IMR-90 (cell line): ENCODE measurements at regions not wholly inside any gene's neighbourhood (a gene's known extent, or its start where the extent isn't known, plus 50 kb on each side); places are given as distances from the start of the nearest gene placed in this dataset.
A peak's percentile ranks its signal among the peaks of the same experiment; 100 is the strongest.

Experiments
- ATAC-seq: fragments of 200-7000 bp; cut with Tn5 transposase; 2 replicates; pipeline ENCODE4 v1.9.1; 2020; ENCODE audit warnings: low read depth, mild to moderate bottlenecking, moderate library complexity
- BruUV-seq: library from RNA; stranded (reverse); fragments of 400-500 nt; replicated peaks from 2 replicates; lab custom pipeline; 2021; lab: Mats Ljungman, UMichigan
- CTCF ChIA-PET: fragments of 300-600 bp; formaldehyde crosslinking; extraction: SDS; loops from one replicate; lab custom pipeline; 2021; ENCODE audit warnings: antibody characterized with exemption; lab: Yijun Ruan, JAX
- POLR2A ChIA-PET: fragments of 300-600 bp; sonication (Branson Sonifier 250); formaldehyde crosslinking; loops from one replicate; lab custom pipeline; 2022; ENCODE audit warnings: antibody characterized with exemption; ENCODE audit not compliant: unreplicated experiment; lab: Charles Lee
- DNase-seq: peaks from one replicate; pipeline ENCODE4 v3.0.0; 2013
- H2AFZ ChIP-seq: replicated peaks from 2 replicates; pipeline ENCODE3; 2013; ENCODE audit warnings: low read length, mild to moderate bottlenecking; ENCODE audit not compliant: poor library complexity
- H2AK5ac ChIP-seq: 2 replicates; pipeline ENCODE4 v1.6.1; 2013; ENCODE audit warnings: low read depth, low read length, inconsistent platforms
- H2AK9ac ChIP-seq: replicated peaks from 2 replicates; pipeline ENCODE3; 2013; ENCODE audit warnings: mild to moderate bottlenecking, low read depth, low read length, moderate library complexity; ENCODE audit not compliant: poor library complexity
- H2BK120ac ChIP-seq: 2 replicates; pipeline ENCODE4 v1.6.1; 2013; ENCODE audit warnings: low read depth, low read length, inconsistent platforms
- H2BK15ac ChIP-seq: 3 replicates; pipeline ENCODE4 v1.6.1; 2013; ENCODE audit warnings: low read depth, low read length, inconsistent platforms
- H2BK20ac ChIP-seq: 2 replicates; pipeline ENCODE4 v1.6.1; 2013; ENCODE audit warnings: low read depth, mild to moderate bottlenecking, inconsistent platforms, low read length, moderate library complexity
- H2BK5ac ChIP-seq: 2 replicates; pipeline ENCODE4 v1.6.1; 2013; ENCODE audit warnings: mild to moderate bottlenecking, low read depth, low read length, inconsistent platforms; ENCODE audit not compliant: poor library complexity, severe bottlenecking
- H3K14ac ChIP-seq: replicated peaks from 2 replicates; pipeline ENCODE4 v1.6.1; 2013; ENCODE audit warnings: low read depth, low read length, inconsistent platforms
- H3K18ac ChIP-seq: 2 replicates; pipeline ENCODE4 v1.6.1; 2013; ENCODE audit warnings: low read depth, low read length, control low read depth
- H3K23ac ChIP-seq: 2 replicates; pipeline ENCODE4 v1.6.1; 2013; ENCODE audit warnings: low read depth, low read length, inconsistent platforms
- H3K27ac ChIP-seq: 2 replicates; pipeline ENCODE4 v1.5.1; 2013; ENCODE audit warnings: mild to moderate bottlenecking, control low read depth, low read length; ENCODE audit not compliant: insufficient read depth
- H3K27me3 ChIP-seq: 2 replicates; pipeline ENCODE4 v1.6.1; 2013; ENCODE audit warnings: low read length; ENCODE audit not compliant: control insufficient read depth, insufficient read depth
- H3K36me3 ChIP-seq: 2 replicates; pipeline ENCODE4 v1.6.1; 2013; ENCODE audit warnings: low read length, mixed read lengths; ENCODE audit not compliant: control insufficient read depth, insufficient read depth
- H3K4ac ChIP-seq: 2 replicates; pipeline ENCODE4 v1.6.1; 2013; ENCODE audit warnings: low read depth, low read length, inconsistent platforms
- H3K4me1 ChIP-seq: 2 replicates; pipeline ENCODE4 v1.6.1; 2013; ENCODE audit warnings: low read length, mixed read lengths; ENCODE audit not compliant: control insufficient read depth, insufficient read depth
- H3K4me2 ChIP-seq: 2 replicates; pipeline ENCODE4 v1.6.1; 2013; ENCODE audit warnings: low read depth, mild to moderate bottlenecking, control low read depth, low read length, moderate library complexity
- H3K4me3 ChIP-seq: 2 replicates; pipeline ENCODE4 v1.5.1; 2013; ENCODE audit warnings: low read depth, mild to moderate bottlenecking, control low read depth, low read length, moderate library complexity; ENCODE audit not compliant: insufficient read depth
- H3K56ac ChIP-seq: 2 replicates; pipeline ENCODE4 v1.6.1; 2013; ENCODE audit warnings: low read length, inconsistent platforms; ENCODE audit not compliant: insufficient read depth; ENCODE audit errors: extremely low read depth
- H3K79me1 ChIP-seq, 2 experiments: 2 replicates each; pipeline ENCODE4 v1.6.1; 2013; ENCODE audit warnings: low read length in 2 of 2, inconsistent platforms in 1 of 2, low read depth in 1 of 2
- H3K9ac ChIP-seq: 2 replicates; pipeline ENCODE4 v1.6.1; 2013; ENCODE audit warnings: low read depth, low read length, control low read depth
- H3K9me1 ChIP-seq: 2 replicates; pipeline ENCODE4 v1.6.1; 2013; ENCODE audit warnings: low read length, inconsistent platforms; ENCODE audit not compliant: insufficient read depth
- H3K9me3 ChIP-seq: 2 replicates; pipeline ENCODE4 v1.6.1; 2013; ENCODE audit warnings: low read length; ENCODE audit not compliant: control insufficient read depth, insufficient read depth
- H4K20me1 ChIP-seq: 2 replicates; pipeline ENCODE4 v1.6.1; 2013; ENCODE audit warnings: low read length, inconsistent platforms; ENCODE audit not compliant: insufficient read depth
- H4K5ac ChIP-seq: 2 replicates; pipeline ENCODE4 v1.6.1; 2013; ENCODE audit warnings: mild to moderate bottlenecking, low read depth, low read length, control low read depth
- H4K8ac ChIP-seq, 2 experiments: 2 replicates each; pipeline ENCODE4 v1.6.1; 2013; ENCODE audit warnings: low read depth in 2 of 2, low read length in 2 of 2, control low read depth in 1 of 2, inconsistent platforms in 1 of 2
- H4K91ac ChIP-seq: 2 replicates; pipeline ENCODE4 v1.6.1; 2013; ENCODE audit warnings: low read depth, low read length, inconsistent platforms; ENCODE audit not compliant: insufficient read depth
- BHLHE40 ChIP-seq: fragments of 150-350 bp; IDR thresholded peaks from 2 replicates; pipeline ENCODE4 v1.6.1; 2016; ENCODE audit warnings: mild to moderate bottlenecking, low read depth, low read length
- CEBPB ChIP-seq: IDR thresholded peaks from 2 replicates; pipeline ENCODE4 v1.6.1; 2012; ENCODE audit warnings: low read depth, low read length, improper control_type of control experiment
- CTCF ChIP-seq: conservative IDR thresholded peaks from 2 replicates; pipeline ENCODE4 v1.5.1; 2012; ENCODE audit warnings: mild to moderate bottlenecking, low read depth, low read length, improper control_type of control experiment
- FOS ChIP-seq: fragments of 150-350 bp; IDR thresholded peaks from 2 replicates; pipeline ENCODE4 v1.6.1; 2016; ENCODE audit warnings: low read depth, low read length
- MAFK ChIP-seq: IDR thresholded peaks from 2 replicates; pipeline ENCODE4 v1.6.1; 2012; ENCODE audit warnings: low read depth, low read length, improper control_type of control experiment
- MAZ ChIP-seq: IDR thresholded peaks from 2 replicates; pipeline ENCODE4 v1.6.1; 2012; ENCODE audit warnings: low read depth, mild to moderate bottlenecking, low read length, improper control_type of control experiment, moderate library complexity, borderline replicate concordance
- MXI1 ChIP-seq: IDR thresholded peaks from 2 replicates; pipeline ENCODE4 v1.6.1; 2012; ENCODE audit warnings: low read depth, mild to moderate bottlenecking, low read length, moderate library complexity, borderline replicate concordance
- NFE2L2 ChIP-seq: fragments of 150-350 bp; IDR thresholded peaks from 2 replicates; pipeline ENCODE4 v1.6.1; 2016; ENCODE audit warnings: low read depth, mild to moderate bottlenecking, low read length
- RCOR1 ChIP-seq: IDR thresholded peaks from 2 replicates; pipeline ENCODE4 v1.6.1; 2012; ENCODE audit warnings: mild to moderate bottlenecking, low read length, improper control_type of control experiment; ENCODE audit not compliant: insufficient replicate concordance
- RFX5 ChIP-seq: IDR thresholded peaks from 2 replicates; pipeline ENCODE4 v1.8.0; 2012; ENCODE audit warnings: low read depth, mild to moderate bottlenecking, low read length, moderate library complexity
- WGBS, 2 experiments: methylation state at CpG; one replicate each; pipeline versions ENCODE4 v1.1.5 to v1.1.7; 2013; ENCODE audit warnings: missing lambda C conversion rate in 2 of 2; ENCODE audit not compliant: insufficient read length in 1 of 2; ENCODE audit errors: extremely low coverage in 2 of 2; 5-methylcytosine and 5-hydroxymethylcytosine counted together
- dilution Hi-C: fragments of 300-500 bp; cut with HindIII; formaldehyde crosslinking; loops from one replicate; pipeline ENCODE4 v1.14.3; 2018; ENCODE audit warnings: low sequenced_read_pairs; ENCODE audit not compliant: unreplicated experiment
- in situ Hi-C: fragments of 300-500 bp; cut with MboI; formaldehyde crosslinking; loops from 3 replicates; pipeline ENCODE4 v1.14.3; 2019; ENCODE audit warnings: low sequenced_read_pairs, inconsistent platforms, mixed read lengths
- intact Hi-C: fragments of 100-400 bp; cut with micrococcal nuclease; formaldehyde crosslinking; loops from 2 replicates; pipeline ENCODE4 v1.10.0; 2022

GRCh38 chr1:22257290-22258275 lies 114.7 kb upstream of the WNT4 start:
- peak overlapping the region; percentile 75 for H2BK120ac ChIP-seq
- H2AK9ac ChIP-seq = no peak overlapping the region
- peaks cover 4% of the 10 kb centered on the region; the same call in 1 of the 2 replicates for H3K9me1 ChIP-seq
- no peak overlapping the region for H2AFZ ChIP-seq
- H3K4me1 ChIP-seq = peaks cover 14% of the 10 kb centered on the region; the same call in 1 of the 2 replicates
- peaks cover 26% of the 10 kb centered on the region for H3K27me3 ChIP-seq
- H3K14ac ChIP-seq = 0 out of 2 replicates have a peak overlapping the region, but pooled peaks have one; percentile 23
- no peak overlapping the region for H3K4me2 ChIP-seq
- H4K20me1 ChIP-seq = no peaks in the 10 kb centered on the region; the same call in 1 of the 2 replicates
- peak overlapping the region; percentile 64 for H2AK5ac ChIP-seq
- no peak for TF ChIP-seq CTCF
- TF ChIP-seq MXI1 = no peak
- TF ChIP-seq MAZ = no peak
- TF ChIP-seq CEBPB = no peak
- no peak for TF ChIP-seq MAFK
- TF ChIP-seq RCOR1 = no peak
- no peak for TF ChIP-seq BHLHE40
- no peak for TF ChIP-seq FOS
- TF ChIP-seq NFE2L2 = no peak
- no peak for TF ChIP-seq RFX5
- ChIA-PET CTCF (no interaction called here), POLR2A (interaction anchor here (0.5 kb wide), 1 partner anchor 166 kb away, joined by 16 read pairs; no protein-coding TSS in a partner anchor)
- H2BK5ac ChIP-seq = no peak overlapping the region
- no peaks in the 10 kb centered on the region for H3K36me3 ChIP-seq
- no peak overlapping the region; the same call in 1 of the 2 replicates for H3K18ac ChIP-seq
- ATAC-seq (peak; percentile 56), DNase-seq (no peak)
- no peak overlapping the region for H3K56ac ChIP-seq
- intact Hi-C loops (no loop called here), in situ Hi-C loops (no loop called here), dilution Hi-C loops (no loop called here)
- peak overlapping the region; percentile 43; the same call in 1 of the 2 replicates for H3K27ac ChIP-seq
- H3K23ac ChIP-seq = no peak overlapping the region
- no peaks in the 10 kb centered on the region for H3K79me1 ChIP-seq
- BruUV-seq = no TSS peak
- H2BK15ac ChIP-seq = no peak overlapping the region
- no peaks in the 10 kb centered on the region for H3K9me3 ChIP-seq
- H4K8ac ChIP-seq = peak overlapping the region in 1 of 2 experiments; percentile 30; a peak in 1 of 4 replicates
- peak overlapping the region; percentile 24; the same call in 1 of the 2 replicates for H4K91ac ChIP-seq
- H2BK20ac ChIP-seq = 0 out of 2 replicates have a peak overlapping the region, but pooled peaks have one; percentile 4
- H4K5ac ChIP-seq = no peak overlapping the region
- no peak overlapping the region for H3K4me3 ChIP-seq
- peak overlapping the region; percentile 5; the same call in 1 of the 2 replicates for H3K4ac ChIP-seq
- 88% methylated on average over 8 of the region's 32 CpGs; no CpG with 5 or more reads in 1 of the 2 experiments for WGBS, 2 experiments
- no peak overlapping the region for H3K9ac ChIP-seq
